ENCODE measurements at regions not wholly inside any gene's neighbourhood (a gene's known extent, or its start where the extent isn't known, plus 50 kb on each side); places are given as distances from the start of the nearest gene placed in this dataset.

DNA sequence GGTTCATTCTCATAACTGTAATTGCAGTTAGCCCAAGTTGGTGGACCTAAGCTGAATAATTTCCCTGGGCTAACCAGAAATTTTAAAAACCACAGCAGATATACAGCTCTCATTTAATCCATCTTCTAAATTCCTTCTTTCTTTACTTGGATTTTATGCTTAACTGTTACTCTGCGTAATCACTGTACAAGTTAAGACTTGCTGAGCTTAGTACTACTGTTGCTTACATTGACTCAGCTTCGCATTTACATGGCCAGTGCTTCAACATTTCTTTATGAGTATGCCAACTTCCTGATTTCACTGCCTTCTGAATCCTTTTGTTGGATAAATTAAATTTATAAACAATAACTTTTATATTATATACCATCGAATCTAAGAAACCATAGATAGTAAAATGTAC is 147.4 kb downstream of the SLC38A4 start:
- POLR2A ChIA-PET, result interaction anchor here (1.0 kb wide), 1 partner anchor 306 kb away, joined by 3 read pairs; the partner anchor contains the start of gene SLC38A2
- ATAC-seq, result no peak
- H3K36me3 Mint-ChIP-seq, result peaks cover 11% of the 10 kb centered on the region
- peaks cover 57% of the 10 kb centered on the region for H3K4me1 Mint-ChIP-seq
- H3K27me3 Mint-ChIP-seq (ENCODE audit: low read depth), result no peaks in the 10 kb centered on the region
- TF ChIP-seq NFATC4 (CRISPR knock-in tag; IDR thresholded peaks at IDR 0.05) (no peak), MXD4 (CRISPR knock-in tag; IDR thresholded peaks at IDR 0.05; ENCODE audit: borderline replicate concordance) (no peak), FOXK1 (CRISPR knock-in tag; IDR thresholded peaks at IDR 0.05) (no peak), ZNF232 (CRISPR knock-in tag; IDR thresholded peaks at IDR 0.05) (no peak)
- TF ChIP-seq, protein P1, sequence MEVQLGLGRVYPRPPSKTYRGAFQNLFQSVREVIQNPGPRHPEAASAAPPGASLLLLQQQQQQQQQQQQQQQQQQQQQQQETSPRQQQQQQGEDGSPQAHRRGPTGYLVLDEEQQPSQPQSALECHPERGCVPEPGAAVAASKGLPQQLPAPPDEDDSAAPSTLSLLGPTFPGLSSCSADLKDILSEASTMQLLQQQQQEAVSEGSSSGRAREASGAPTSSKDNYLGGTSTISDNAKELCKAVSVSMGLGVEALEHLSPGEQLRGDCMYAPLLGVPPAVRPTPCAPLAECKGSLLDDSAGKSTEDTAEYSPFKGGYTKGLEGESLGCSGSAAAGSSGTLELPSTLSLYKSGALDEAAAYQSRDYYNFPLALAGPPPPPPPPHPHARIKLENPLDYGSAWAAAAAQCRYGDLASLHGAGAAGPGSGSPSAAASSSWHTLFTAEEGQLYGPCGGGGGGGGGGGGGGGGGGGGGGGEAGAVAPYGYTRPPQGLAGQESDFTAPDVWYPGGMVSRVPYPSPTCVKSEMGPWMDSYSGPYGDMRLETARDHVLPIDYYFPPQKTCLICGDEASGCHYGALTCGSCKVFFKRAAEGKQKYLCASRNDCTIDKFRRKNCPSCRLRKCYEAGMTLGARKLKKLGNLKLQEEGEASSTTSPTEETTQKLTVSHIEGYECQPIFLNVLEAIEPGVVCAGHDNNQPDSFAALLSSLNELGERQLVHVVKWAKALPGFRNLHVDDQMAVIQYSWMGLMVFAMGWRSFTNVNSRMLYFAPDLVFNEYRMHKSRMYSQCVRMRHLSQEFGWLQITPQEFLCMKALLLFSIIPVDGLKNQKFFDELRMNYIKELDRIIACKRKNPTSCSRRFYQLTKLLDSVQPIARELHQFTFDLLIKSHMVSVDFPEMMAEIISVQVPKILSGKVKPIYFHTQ (CRISPR knock-in tag; IDR thresholded peaks at IDR 0.05), result no peak
- TF ChIP-seq, protein P2, sequence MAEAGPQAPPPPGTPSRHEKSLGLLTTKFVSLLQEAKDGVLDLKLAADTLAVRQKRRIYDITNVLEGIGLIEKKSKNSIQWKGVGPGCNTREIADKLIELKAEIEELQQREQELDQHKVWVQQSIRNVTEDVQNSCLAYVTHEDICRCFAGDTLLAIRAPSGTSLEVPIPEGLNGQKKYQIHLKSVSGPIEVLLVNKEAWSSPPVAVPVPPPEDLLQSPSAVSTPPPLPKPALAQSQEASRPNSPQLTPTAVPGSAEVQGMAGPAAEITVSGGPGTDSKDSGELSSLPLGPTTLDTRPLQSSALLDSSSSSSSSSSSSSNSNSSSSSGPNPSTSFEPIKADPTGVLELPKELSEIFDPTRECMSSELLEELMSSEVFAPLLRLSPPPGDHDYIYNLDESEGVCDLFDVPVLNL (CRISPR knock-in tag; IDR thresholded peaks at IDR 0.05; ENCODE audit: borderline replicate concordance, low read depth), result no peak
- TF ChIP-seq, protein P3, sequence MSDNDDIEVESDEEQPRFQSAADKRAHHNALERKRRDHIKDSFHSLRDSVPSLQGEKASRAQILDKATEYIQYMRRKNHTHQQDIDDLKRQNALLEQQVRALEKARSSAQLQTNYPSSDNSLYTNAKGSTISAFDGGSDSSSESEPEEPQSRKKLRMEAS (CRISPR knock-in tag; IDR thresholded peaks at IDR 0.05), result no peak
- CTCF ChIA-PET, result interaction anchor here (0.5 to 1.7 kb wide), 3 partner anchors 305 to 1035 kb away, joined by 3 to 5 read pairs (median 5); no protein-coding TSS in a partner anchor
- H3K4me3 Mint-ChIP-seq, result no peak overlapping the region
- H3K9me3 Mint-ChIP-seq, result peaks cover 16% of the 10 kb centered on the region
- H3K27ac Mint-ChIP-seq, result no peak overlapping the region
- DNase-seq (ENCODE audit: low spot score), result no peak

DNA sequence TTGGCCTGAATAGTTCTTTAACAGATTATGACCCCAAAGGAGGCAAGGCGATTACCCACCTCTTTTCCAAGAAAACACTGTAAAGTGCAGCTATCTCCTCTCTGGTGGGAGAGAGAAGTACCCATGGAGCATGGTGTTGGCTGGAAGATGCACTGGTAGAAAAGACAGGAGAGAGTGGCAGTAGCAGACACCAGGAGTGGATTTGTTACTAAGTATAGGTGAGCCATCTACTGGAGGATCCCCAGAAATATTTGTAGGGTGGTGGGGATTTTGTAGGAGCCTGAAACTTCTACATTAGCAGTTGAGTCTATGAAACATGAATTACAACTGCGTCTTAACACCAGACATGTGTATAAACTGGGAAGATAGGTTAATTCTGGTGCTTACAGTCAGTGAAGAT is 148.0 kb downstream of the SLC38A4 start:
- 0 out of 2 replicates have a peak overlapping the region, but pooled peaks have one; percentile 32 for H3K27ac Mint-ChIP-seq
- H3K4me3 Mint-ChIP-seq, result no peak overlapping the region
- H3K4me1 Mint-ChIP-seq, result peaks cover 57% of the 10 kb centered on the region
- ATAC-seq (peak; percentile 90), DNase-seq (ENCODE audit: low spot score) (no peak)
- H3K27me3 Mint-ChIP-seq (ENCODE audit: low read depth), result no peaks in the 10 kb centered on the region
- TF ChIP-seq, protein P4, sequence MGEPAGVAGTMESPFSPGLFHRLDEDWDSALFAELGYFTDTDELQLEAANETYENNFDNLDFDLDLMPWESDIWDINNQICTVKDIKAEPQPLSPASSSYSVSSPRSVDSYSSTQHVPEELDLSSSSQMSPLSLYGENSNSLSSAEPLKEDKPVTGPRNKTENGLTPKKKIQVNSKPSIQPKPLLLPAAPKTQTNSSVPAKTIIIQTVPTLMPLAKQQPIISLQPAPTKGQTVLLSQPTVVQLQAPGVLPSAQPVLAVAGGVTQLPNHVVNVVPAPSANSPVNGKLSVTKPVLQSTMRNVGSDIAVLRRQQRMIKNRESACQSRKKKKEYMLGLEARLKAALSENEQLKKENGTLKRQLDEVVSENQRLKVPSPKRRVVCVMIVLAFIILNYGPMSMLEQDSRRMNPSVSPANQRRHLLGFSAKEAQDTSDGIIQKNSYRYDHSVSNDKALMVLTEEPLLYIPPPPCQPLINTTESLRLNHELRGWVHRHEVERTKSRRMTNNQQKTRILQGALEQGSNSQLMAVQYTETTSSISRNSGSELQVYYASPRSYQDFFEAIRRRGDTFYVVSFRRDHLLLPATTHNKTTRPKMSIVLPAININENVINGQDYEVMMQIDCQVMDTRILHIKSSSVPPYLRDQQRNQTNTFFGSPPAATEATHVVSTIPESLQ (CRISPR knock-in tag; IDR thresholded peaks at IDR 0.05), result no peak
- TF ChIP-seq, protein P5, sequence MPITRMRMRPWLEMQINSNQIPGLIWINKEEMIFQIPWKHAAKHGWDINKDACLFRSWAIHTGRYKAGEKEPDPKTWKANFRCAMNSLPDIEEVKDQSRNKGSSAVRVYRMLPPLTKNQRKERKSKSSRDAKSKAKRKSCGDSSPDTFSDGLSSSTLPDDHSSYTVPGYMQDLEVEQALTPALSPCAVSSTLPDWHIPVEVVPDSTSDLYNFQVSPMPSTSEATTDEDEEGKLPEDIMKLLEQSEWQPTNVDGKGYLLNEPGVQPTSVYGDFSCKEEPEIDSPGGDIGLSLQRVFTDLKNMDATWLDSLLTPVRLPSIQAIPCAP (CRISPR knock-in tag; IDR thresholded peaks at IDR 0.05), result no peak
- TF ChIP-seq CREM (CRISPR knock-in tag; IDR thresholded peaks at IDR 0.05) (no peak), TEAD1 (CRISPR knock-in tag; IDR thresholded peaks at IDR 0.05) (no peak), FOXK1 (CRISPR knock-in tag; IDR thresholded peaks at IDR 0.05) (no peak), SMAD4 (CRISPR knock-in tag; IDR thresholded peaks at IDR 0.05) (no peak)
- TF ChIP-seq, protein P6, sequence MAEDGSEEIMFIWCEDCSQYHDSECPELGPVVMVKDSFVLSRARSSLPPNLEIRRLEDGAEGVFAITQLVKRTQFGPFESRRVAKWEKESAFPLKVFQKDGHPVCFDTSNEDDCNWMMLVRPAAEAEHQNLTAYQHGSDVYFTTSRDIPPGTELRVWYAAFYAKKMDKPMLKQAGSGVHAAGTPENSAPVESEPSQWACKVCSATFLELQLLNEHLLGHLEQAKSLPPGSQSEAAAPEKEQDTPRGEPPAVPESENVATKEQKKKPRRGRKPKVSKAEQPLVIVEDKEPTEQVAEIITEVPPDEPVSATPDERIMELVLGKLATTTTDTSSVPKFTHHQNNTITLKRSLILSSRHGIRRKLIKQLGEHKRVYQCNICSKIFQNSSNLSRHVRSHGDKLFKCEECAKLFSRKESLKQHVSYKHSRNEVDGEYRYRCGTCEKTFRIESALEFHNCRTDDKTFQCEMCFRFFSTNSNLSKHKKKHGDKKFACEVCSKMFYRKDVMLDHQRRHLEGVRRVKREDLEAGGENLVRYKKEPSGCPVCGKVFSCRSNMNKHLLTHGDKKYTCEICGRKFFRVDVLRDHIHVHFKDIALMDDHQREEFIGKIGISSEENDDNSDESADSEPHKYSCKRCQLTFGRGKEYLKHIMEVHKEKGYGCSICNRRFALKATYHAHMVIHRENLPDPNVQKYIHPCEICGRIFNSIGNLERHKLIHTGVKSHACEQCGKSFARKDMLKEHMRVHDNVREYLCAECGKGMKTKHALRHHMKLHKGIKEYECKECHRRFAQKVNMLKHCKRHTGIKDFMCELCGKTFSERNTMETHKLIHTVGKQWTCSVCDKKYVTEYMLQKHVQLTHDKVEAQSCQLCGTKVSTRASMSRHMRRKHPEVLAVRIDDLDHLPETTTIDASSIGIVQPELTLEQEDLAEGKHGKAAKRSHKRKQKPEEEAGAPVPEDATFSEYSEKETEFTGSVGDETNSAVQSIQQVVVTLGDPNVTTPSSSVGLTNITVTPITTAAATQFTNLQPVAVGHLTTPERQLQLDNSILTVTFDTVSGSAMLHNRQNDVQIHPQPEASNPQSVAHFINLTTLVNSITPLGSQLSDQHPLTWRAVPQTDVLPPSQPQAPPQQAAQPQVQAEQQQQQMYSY (CRISPR knock-in tag; IDR thresholded peaks at IDR 0.05), result no peak
- H3K9me3 Mint-ChIP-seq, result peaks cover 15% of the 10 kb centered on the region
- ChIA-PET CTCF (interaction anchor here (1.0 to 1.7 kb wide), 5 partner anchors 16 to 553 kb away, joined by 3 to 6 read pairs (median 3); no protein-coding TSS in a partner anchor), POLR2A (no interaction called here)
- peaks cover 9% of the 10 kb centered on the region for H3K36me3 Mint-ChIP-seq

Measured in WTC11 (cell line).